Activated CD4-positive, alpha-beta memory T cell treated with anti-CD3 and anti-CD28 coated beads for 36 hours (primary cell): ENCODE measurements at regions not wholly inside any gene's neighbourhood (a gene's known extent, or its start where the extent isn't known, plus 50 kb on each side); places are given as distances from the start of the nearest gene placed in this dataset.

ENCODE experiments used
- CTCF ChIA-PET: fragments of 350-600 bp; sonication (Branson Sonifier 250); formaldehyde crosslinking; loops from one replicate; lab custom pipeline; 2021; ENCODE audit warnings: antibody characterized with exemption, inconsistent platforms; lab: Charles Lee
- POLR2A ChIA-PET: fragments of 350-600 bp; sonication (Branson Sonifier 250); formaldehyde crosslinking; loops from one replicate; lab custom pipeline; 2021; ENCODE audit warnings: antibody characterized with exemption; lab: Charles Lee
- DNase-seq: peaks from one replicate; pipeline ENCODE4 v3.0.0-alpha.2; 2020
- H3K27ac Mint-ChIP-seq: one replicate; pipeline ENCODE4 v1.8.0; 2021; ENCODE audit warnings: mixed read lengths
- H3K27me3 Mint-ChIP-seq: one replicate; pipeline ENCODE4 v1.8.0; 2021; ENCODE audit warnings: mixed read lengths
- H3K36me3 Mint-ChIP-seq: one replicate; pipeline ENCODE4 v1.8.0; 2021; ENCODE audit warnings: mixed read lengths
- H3K4me1 Mint-ChIP-seq: one replicate; pipeline ENCODE4 v1.8.0; 2021; ENCODE audit warnings: low read depth, mixed read lengths
- H3K4me3 Mint-ChIP-seq: one replicate; pipeline ENCODE4 v1.8.0; 2021; ENCODE audit warnings: mild to moderate bottlenecking, mixed read lengths
- H3K9me3 Mint-ChIP-seq: one replicate; pipeline ENCODE4 v1.8.0; 2021; ENCODE audit warnings: mixed read lengths
- intact Hi-C: fragments of 100-400 bp; cut with micrococcal nuclease; formaldehyde crosslinking; loops from one replicate; pipeline ENCODE4 v1.15.1; 2023

GRCh38 chr10:3996697-3997096 is 211.7 kb upstream of the KLF6 start:
- intact Hi-C loops, result loop anchor here (2.0 kb wide), 1 partner anchor 24 kb away; no protein-coding TSS in a partner anchor
- CTCF ChIA-PET, result no interaction called here
- H3K4me3 Mint-ChIP-seq, result no peak overlapping the region

GRCh38 chr10:3995302-3996210 is 210.5 kb upstream of the KLF6 start:
- ChIA-PET CTCF (no interaction called here), POLR2A (no interaction called here)
- Mint-ChIP-seq H3K4me3 (no peak overlapping the region), H3K36me3 (peaks cover 8% of the 10 kb centered on the region), H3K27ac (no peak overlapping the region), H3K4me1 (peaks cover 9% of the 10 kb centered on the region), H3K27me3 (no peaks in the 10 kb centered on the region), H3K9me3 (peaks cover 9% of the 10 kb centered on the region)
- intact Hi-C loops, result loop anchor here (2.0 kb wide), 1 partner anchor 23 kb away; no protein-coding TSS in a partner anchor
- DNase-seq, result no peak

More at GRCh38 chr10:3996697-3997096, 211.7 kb upstream of the KLF6 start:
- Mint-ChIP-seq H3K27me3 (no peaks in the 10 kb centered on the region), H3K9me3 (peaks cover 9% of the 10 kb centered on the region), H3K4me1 (peaks cover 9% of the 10 kb centered on the region), H3K36me3 (peaks cover 8% of the 10 kb centered on the region), H3K27ac (no peak overlapping the region)
- POLR2A ChIA-PET, result no interaction called here
- DNase-seq, result no peak

GRCh38 chr10:3992382-3993178 is 207.6 kb upstream of the KLF6 start:
- Mint-ChIP-seq H3K36me3 (no peaks in the 10 kb centered on the region), H3K4me3 (no peak overlapping the region), H3K4me1 (peaks cover 13% of the 10 kb centered on the region), H3K27me3 (no peaks in the 10 kb centered on the region), H3K9me3 (no peaks in the 10 kb centered on the region), H3K27ac (no peak overlapping the region)
- intact Hi-C loops, result no loop called here
- CTCF ChIA-PET, result no interaction called here
- POLR2A ChIA-PET, result no interaction called here
- no peak for DNase-seq

- H3K9me3 Mint-ChIP-seq, result no peaks in the 10 kb centered on the region
- DNase-seq, result no peak
- H3K36me3 Mint-ChIP-seq, result no peaks in the 10 kb centered on the region
- H3K4me1 Mint-ChIP-seq, result peaks cover 6% of the 10 kb centered on the region
- ChIA-PET POLR2A (no interaction called here), CTCF (no interaction called here)
- no peaks in the 10 kb centered on the region for H3K27me3 Mint-ChIP-seq
- H3K4me3 Mint-ChIP-seq, result no peak overlapping the region
- H3K27ac Mint-ChIP-seq, result no peak overlapping the region
- intact Hi-C loops, result no loop called here
Observed at GRCh38 chr10:3990307-3990706, 205.3 kb upstream of the KLF6 start.

GRCh38 chr10:3987143-3987974 is 202.3 kb upstream of the KLF6 start:
- Mint-ChIP-seq H3K4me1 (peaks cover 9% of the 10 kb centered on the region), H3K9me3 (peaks cover 7% of the 10 kb centered on the region), H3K4me3 (no peak overlapping the region), H3K36me3 (peaks cover 3% of the 10 kb centered on the region), H3K27ac (no peak overlapping the region), H3K27me3 (no peaks in the 10 kb centered on the region)
- no peak for DNase-seq
- POLR2A ChIA-PET, result no interaction called here
- CTCF ChIA-PET, result no interaction called here
- intact Hi-C loops, result no loop called here

GRCh38 chr10:3986493-3987142 is 201.6 kb upstream of the KLF6 start:
- H3K4me3 Mint-ChIP-seq, result no peak overlapping the region
- H3K36me3 Mint-ChIP-seq, result peaks cover 3% of the 10 kb centered on the region
- H3K9me3 Mint-ChIP-seq, result peaks cover 7% of the 10 kb centered on the region
- intact Hi-C loops, result no loop called here
- CTCF ChIA-PET, result no interaction called here
- no peaks in the 10 kb centered on the region for H3K27me3 Mint-ChIP-seq
- POLR2A ChIA-PET, result no interaction called here
- no peak for DNase-seq
- H3K27ac Mint-ChIP-seq, result no peak overlapping the region
- peaks cover 13% of the 10 kb centered on the region for H3K4me1 Mint-ChIP-seq

GRCh38 chr10:3982746-3983442 is 197.9 kb upstream of the KLF6 start:
- DNase-seq, result no peak
- ChIA-PET POLR2A (interaction anchor here (1.0 to 1.1 kb wide), 2 partner anchors 49 to 149 kb away, joined by 3 read pairs; no protein-coding TSS in a partner anchor), CTCF (interaction anchor here (1.2 kb wide), 1 partner anchor 15 kb away, joined by 3 read pairs; no protein-coding TSS in a partner anchor)
- H3K9me3 Mint-ChIP-seq, result peaks cover 7% of the 10 kb centered on the region
- no peak overlapping the region for H3K27ac Mint-ChIP-seq
- intact Hi-C loops, result no loop called here
- H3K36me3 Mint-ChIP-seq, result peaks cover 3% of the 10 kb centered on the region
- peaks cover 42% of the 10 kb centered on the region for H3K4me1 Mint-ChIP-seq
- H3K27me3 Mint-ChIP-seq, result no peaks in the 10 kb centered on the region
- H3K4me3 Mint-ChIP-seq, result no peak overlapping the region

GRCh38 chr10:3981300-3981699 is 196.3 kb upstream of the KLF6 start:
- ChIA-PET POLR2A (interaction anchor here (0.7 kb wide), 1 partner anchor 52 kb away, joined by 3 read pairs; no protein-coding TSS in a partner anchor), CTCF (interaction anchor here (0.6 kb wide), 1 partner anchor 58 kb away, joined by 3 read pairs; no protein-coding TSS in a partner anchor)
- Mint-ChIP-seq H3K27ac (no peak overlapping the region), H3K4me1 (peaks cover 39% of the 10 kb centered on the region), H3K4me3 (no peak overlapping the region), H3K27me3 (no peaks in the 10 kb centered on the region), H3K36me3 (peaks cover 3% of the 10 kb centered on the region), H3K9me3 (peaks cover 7% of the 10 kb centered on the region)
- no peak for DNase-seq
- intact Hi-C loops, result no loop called here

- Mint-ChIP-seq H3K9me3 (peaks cover 7% of the 10 kb centered on the region), H3K36me3 (peaks cover 3% of the 10 kb centered on the region), H3K4me3 (no peak overlapping the region), H3K27ac (no peak overlapping the region), H3K27me3 (no peaks in the 10 kb centered on the region), H3K4me1 (peaks cover 39% of the 10 kb centered on the region)
- CTCF ChIA-PET, result interaction anchor here (0.6 to 0.7 kb wide), 2 partner anchors 58 to 483 kb away, joined by 3 to 4 read pairs; no protein-coding TSS in a partner anchor
- POLR2A ChIA-PET, result interaction anchor here (0.7 kb wide), 1 partner anchor 52 kb away, joined by 3 read pairs; no protein-coding TSS in a partner anchor
- no peak for DNase-seq
- intact Hi-C loops, result no loop called here
Observed at GRCh38 chr10:3980660-3981059, 195.7 kb upstream of the KLF6 start.

GRCh38 chr10:3980144-3980543 is 195.1 kb upstream of the KLF6 start:
- no peaks in the 10 kb centered on the region for H3K27me3 Mint-ChIP-seq
- intact Hi-C loops, result no loop called here
- ChIA-PET POLR2A (no interaction called here), CTCF (interaction anchor here (0.5 to 0.7 kb wide), 2 partner anchors 484 to 1766 kb away, joined by 4 to 5 read pairs; no protein-coding TSS in a partner anchor)
- DNase-seq, result no peak
- peaks cover 9% of the 10 kb centered on the region for H3K9me3 Mint-ChIP-seq
- peaks cover 3% of the 10 kb centered on the region for H3K36me3 Mint-ChIP-seq
- peaks cover 39% of the 10 kb centered on the region for H3K4me1 Mint-ChIP-seq
- no peak overlapping the region for H3K4me3 Mint-ChIP-seq
- H3K27ac Mint-ChIP-seq, result no peak overlapping the region
